Right lung (tissue), 2 donors: ENCODE measurements at regions not wholly inside any gene's neighbourhood (a gene's known extent, or its start where the extent isn't known, plus 50 kb on each side); places are given as distances from the start of the nearest gene placed in this dataset.

ENCODE experiments used
- DNase-seq, 2 donors: peaks; one replicate each; pipeline ENCODE4 v3.0.0-alpha.2; 2013

DNA sequence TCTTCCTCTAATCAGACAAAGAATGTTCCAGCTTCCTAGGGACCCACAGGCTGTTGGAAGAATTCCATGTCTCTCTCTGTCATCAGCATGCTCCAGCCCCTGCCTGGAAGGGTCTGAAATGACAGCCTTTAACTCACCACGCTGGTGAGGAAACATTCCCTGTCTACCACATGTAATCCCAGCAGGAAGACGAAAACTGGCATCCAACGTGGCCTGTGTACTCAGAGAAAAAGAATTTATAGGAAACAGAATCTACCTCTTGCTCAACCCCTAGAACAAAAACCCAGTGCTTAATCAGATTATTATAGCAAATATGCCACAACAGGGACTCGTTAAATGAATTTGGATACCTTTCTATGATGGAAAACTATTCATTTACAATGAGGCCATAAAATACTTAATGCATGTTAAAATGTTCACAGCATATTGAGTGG is 147.3 kb upstream of the FOXF1 start:
- DNase-seq, result no peak

DNA sequence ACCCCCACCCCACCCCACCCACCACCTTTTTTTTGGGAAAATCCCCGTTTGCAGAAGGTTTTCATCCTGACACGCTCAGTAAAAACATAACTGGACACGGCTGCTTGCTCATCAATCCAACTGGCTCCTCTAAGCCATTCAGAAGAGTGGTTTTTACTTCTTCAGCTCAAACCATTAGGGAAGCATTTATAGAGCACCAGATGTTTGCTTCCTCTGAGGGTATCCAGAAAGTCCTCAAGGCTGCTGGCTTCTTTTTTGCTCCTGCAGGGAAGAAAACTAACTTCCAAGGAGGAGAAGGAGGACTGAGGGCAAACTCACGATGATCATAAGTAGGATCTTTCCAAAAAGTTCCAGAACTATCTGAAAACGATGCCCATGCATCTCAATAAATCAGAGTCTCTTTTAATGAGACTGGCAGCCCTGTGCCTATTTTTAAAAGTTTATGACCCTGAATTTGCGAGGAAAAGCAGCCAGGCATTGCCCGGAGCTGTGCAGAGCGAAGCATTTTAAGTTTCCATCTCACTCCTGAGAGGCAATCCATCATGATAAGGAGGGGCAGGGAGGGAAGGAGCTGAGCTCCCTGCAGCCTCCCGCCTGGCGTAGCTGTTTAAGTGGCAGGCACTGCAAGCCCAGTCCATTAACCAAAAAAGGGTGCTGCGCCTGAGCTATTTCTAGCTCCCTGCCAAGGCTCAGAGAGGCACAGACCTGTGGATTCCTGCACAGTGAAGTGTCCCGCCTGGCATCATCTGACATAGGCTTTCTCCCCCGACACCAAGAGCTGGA is 146.3 kb upstream of the FOXF1 start:
- no peak for DNase-seq

DNA sequence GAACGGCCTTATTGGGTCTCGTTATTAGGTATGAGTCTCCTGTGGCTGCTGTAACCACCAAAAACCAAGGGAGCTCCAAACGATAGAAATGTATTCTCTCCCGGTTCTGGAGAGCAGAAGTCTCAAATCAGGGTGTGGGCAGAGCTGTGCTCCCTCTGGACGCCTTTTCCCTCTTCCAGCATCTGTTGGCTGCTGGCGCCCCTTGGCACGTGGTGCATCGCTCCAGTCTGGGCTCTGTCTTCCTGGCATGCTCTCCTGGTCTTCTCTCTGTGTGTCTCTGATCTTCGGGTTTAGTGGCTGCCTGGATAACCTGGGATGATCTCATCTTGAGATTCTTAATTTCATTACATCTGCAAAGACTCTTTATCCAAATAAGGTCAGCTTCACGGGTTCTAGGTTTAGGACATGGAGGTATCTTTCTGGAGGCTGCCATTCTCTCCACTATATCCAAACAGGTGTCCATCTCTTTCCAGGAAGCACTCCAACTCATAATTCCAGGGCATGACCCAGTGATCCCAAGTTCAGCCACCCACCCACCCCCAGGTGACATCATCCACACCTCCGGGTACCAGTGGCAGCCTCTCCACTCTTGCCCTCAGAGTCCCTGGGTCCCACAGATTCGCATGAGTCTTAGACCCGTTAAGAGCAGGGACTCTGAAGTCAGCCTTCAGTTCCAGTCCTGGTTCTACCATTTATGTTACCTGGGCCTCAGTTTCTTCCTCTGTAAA is 145.5 kb upstream of the FOXF1 start:
- DNase-seq, result no peak

DNA sequence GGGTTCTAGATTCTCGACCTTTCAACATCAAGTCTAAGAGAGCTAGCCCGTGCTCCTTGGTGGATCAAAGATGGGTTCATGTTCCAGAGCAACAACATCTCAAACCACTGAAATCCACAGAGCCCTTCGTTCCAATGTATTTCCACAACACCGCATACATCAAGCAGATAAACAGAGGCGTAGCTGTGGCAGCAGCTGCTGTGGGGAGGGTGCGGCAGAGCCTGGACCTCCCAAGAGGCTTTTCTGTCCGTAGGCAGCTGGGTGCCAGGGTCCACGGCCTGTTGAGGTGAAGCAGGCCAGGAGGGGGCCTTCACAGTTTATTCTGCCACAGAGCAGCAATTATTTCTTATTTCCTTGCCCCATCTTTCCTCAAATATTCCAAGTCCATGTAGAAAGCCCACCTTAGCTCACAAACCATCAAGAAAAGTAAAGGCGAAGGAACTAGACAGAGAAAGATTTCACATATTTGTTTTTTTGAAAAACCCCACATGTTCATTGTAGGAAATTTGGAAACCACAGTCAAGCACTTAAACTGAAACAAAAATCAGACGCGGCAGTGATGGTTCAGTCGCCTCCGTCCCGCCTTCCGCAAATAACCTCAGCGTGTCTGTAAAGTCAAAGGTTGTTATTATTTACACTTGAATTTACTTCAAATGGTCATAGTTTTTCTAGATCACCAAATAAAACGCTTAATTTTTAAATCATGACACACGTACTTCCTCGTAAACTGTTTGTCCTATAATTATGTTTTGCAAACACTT is 144.6 kb upstream of the FOXF1 start:
- peak in 1 of 2 donors; percentile 50 for DNase-seq

DNA sequence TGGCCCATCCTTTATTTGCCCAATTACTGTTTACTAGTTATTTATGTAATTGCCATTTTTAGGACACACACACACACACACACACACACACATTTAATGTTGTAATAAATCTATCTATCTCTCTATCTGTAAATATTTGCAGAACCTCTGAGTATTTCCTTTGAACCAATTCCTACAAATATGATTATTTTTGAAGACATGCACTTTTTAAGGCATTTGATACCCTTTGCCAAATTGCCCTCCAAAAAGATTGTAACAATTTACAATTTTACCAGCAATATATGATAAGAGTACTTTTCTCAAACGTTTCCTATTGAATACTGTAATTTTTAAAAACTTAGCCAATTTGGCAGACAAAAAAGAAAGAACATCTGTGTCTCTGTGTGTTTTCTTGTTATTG is 143.8 kb upstream of the FOXF1 start:
- peak in 1 of 2 donors; percentile 55 for DNase-seq

DNA sequence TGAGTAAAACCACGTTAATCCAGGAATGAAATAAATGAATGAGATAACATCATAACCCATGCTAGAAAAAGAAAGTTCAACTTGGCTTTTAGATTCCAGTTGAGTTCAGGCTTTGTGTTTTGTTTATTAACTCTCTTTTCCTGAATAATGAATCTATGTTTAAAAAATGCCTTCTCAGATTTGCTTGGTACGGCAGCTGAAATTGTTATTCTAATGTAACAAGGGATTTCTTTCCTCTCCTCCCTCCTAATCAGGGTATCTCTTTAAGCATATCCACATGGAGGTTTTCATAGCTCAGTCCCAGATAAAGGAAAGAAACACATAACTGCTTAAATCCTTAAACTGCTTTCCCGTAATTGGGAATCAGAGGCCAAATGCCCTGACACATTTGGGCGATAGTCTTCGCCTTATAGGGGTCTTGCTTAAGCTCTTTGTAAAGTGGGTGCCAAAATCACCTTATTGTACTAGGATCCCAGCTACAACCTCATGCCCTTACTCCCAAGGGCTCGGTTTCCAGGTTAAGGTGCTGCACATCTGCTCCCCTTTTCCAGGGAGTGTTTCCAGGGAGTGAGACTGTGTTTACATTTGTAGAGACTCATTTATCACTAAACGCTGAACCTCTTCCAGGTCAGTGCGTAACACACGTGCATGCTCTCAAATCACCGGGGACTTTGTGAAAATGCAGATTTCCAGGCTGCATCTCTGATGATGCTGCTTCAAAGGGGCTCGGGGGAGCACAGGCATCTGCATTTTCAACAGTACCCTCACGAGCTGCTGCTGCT is 142.8 kb upstream of the FOXF1 start:
- no peak for DNase-seq

DNA sequence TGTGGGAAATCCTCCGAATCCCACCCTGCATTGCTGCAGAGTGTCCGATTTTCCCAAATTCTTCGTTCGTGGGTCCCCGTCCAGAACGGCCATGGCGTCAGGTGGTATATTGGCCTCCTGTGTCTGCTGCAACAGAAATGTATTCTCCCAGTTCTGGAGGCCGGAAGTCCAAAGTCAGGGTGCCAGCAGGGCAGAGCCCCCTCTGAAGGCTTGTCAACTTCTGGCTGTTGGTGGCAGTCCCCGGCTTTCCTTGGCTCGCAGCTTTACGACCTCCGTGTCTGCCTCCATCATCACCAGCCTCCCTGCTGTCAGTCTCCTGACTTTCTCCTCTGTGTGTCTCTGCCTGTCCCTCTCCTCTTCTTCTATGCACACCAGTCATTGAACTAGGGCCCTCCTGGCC is 142.1 kb upstream of the FOXF1 start:
- no peak for DNase-seq

DNA sequence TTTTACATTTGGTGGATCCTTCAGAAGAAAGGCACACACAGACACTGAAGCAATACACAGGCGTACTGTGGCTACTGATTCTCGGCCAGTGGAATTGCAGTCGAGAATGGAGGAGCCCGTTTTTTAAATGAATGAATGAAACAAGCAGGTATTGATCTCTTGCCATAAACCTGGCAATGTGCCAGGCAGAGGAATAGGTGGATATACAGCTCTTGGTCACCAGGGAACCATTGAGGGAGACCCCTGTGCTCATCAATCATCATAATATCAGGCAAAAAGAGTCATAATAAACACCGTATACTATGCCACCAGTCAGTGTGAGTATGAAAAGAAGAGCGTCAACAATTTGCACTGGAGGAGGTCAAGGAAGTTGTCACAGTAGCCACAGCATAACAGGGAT is 140.3 kb upstream of the FOXF1 start:
- DNase-seq, result no peak

DNA sequence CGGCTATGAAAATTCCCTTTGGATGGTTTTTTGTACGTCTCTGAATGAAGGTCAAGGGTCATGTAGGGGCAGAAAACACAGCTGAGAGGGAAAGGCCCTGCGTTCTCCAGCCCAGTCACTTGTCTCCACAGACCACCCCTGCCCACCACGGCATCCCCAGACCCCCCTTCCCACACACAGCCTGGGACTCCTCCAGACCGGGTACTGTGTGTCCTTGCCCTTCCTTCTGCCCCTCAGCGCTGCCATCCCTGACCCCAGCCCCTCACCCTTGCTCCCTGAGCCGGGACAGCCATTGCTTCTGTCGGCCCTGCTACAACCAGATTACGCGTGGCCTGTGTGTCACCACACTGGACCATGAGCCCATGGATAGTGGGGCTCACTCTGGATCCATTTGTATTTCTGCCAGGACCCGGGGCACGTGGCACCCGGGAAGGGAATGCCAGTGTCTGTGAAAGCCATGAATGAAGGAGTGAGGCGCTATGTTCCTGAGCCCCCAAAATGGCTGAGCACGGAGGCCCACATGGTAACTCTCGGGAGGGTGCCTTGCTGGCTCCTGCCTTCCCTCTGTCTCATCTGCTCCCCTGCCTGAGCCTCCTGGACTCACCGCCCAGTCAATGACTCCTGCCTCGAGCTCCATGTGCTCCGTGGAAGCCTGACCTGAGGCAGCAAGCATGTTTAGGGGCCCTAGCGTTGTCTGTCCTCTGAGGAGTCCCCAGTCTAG is 139.1 kb upstream of the FOXF1 start:
- no peak for DNase-seq

DNA sequence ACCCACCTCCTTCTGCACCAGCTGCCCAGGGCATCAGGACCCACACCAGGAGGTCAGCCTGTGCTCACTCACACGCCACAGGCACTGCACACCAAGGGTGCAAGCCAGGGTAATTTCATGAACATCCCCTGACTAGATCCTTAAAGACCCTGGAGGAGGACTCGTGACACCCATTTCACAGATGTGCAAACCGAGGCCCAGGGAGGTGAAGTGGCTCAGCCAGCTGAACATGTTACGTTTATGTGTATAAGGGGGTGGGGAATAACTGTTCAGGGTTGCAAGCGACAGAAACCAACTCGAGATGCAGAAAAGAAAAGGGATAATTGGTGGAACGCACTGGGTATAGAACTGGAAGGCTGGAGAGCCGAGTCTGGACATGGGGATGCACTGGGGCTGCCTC is 138.1 kb upstream of the FOXF1 start:
- DNase-seq, result no peak

DNA sequence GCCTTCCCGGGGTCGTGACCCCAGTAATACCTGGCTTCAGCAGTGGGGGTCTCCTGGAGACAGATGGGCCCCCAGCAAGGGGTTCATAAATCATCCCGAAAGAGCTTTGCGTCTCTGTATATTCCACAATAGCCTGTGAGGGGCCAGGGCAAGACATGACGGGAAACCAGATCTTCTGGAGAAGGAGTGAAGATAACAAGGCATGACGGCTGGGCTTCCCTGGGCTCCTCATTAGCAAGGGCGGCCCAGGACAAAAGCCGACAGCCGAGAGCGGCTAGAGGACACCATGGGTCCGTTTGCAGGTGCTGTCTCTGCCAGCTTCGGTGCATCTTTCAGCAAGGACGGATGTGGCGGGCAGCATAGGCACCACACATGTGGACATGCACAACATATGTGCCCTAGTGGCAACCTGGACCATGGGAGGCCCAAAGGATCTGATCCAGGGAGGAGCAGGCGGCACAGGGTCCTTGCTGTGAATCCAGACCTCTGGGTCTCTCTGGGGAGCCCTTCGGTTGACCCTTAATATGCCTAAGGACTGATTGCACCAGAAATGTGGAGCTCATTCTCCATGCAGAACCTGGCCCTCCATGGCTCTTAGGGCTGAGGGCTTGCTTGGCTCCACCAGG is 136.9 kb upstream of the FOXF1 start:
- DNase-seq, result no peak

DNA sequence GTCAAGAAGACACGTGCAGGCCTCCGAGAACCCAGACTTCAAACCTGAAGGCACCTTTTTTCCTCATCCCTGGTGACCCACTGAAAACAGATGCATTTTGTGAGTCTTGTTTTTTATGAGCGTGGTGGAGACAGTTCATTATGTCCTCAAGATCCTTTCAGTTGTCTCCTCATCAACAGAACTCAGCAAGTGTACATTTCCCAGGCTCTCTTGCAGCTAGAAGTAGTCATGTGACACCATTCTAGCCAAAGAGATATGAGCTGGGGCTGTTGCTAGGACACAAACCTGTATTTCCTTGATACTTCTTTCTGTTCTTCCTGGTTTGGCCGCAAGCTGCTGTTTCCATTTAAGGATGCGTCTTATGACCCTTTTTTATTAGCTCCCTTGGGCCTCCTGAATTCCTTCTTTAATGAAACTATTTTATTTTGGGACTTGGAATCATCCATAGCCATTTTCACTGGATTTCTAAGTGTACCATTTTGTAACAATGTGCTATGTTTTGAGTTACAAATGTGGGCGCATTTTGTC is 135.7 kb upstream of the FOXF1 start:
- no peak for DNase-seq

DNA sequence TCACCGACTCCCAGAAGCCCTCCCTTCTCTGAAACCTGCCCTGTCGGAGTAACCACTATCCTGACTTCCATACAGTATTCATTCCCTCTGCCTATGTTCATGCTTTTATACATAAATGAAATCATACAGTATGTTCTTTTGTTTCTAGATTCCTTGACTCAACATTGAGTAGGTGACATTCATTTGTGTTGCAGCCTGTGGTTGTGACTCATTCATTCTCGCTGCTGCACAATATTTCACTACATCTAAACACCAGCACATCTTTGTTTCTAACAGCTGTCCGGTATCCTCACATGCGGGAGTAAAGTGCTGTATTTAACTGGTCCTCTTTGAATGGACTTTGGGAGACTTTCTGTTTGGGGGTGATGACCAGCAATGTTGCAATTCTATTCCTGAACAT is 135.0 kb upstream of the FOXF1 start:
- no peak for DNase-seq

DNA sequence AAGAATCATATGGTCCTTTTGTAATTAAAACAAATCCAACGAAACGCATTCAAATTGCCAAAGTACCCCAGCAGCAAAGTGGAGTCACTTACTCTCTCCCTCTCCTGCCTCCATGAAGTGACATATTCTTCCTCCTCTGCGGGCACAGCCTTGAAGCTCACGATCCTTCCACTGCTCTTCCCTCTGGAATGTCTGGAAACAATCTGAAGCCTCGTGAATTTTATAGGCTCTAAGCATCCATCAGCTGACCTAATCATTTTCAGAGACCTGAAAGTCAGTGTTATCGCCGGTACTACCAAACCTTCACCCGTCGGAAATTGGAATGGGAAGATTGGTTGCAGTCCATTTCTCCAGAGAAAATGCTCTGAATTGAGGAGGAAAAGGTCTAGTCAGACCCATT is 134.5 kb upstream of the FOXF1 start:
- DNase-seq, result no peak

DNA sequence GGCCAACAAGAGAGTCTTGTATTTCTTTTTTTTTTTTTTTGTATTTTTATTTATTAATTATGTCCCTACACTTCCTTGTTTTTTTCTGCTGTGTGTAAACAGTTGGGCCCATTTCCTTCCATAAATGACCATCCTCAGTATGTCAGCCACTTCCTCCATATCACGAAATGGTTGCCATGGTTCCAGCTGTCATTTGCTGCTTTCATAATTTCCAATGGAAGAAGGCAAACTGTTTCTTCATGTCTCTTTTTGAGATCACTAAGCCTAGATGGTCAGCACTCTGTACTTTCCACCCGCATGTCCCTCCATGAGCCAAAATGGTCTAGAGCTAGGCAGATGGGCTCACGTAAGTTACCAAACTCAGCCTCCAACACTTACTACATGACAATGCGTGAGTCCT is 133.5 kb upstream of the FOXF1 start:
- no peak for DNase-seq

DNA sequence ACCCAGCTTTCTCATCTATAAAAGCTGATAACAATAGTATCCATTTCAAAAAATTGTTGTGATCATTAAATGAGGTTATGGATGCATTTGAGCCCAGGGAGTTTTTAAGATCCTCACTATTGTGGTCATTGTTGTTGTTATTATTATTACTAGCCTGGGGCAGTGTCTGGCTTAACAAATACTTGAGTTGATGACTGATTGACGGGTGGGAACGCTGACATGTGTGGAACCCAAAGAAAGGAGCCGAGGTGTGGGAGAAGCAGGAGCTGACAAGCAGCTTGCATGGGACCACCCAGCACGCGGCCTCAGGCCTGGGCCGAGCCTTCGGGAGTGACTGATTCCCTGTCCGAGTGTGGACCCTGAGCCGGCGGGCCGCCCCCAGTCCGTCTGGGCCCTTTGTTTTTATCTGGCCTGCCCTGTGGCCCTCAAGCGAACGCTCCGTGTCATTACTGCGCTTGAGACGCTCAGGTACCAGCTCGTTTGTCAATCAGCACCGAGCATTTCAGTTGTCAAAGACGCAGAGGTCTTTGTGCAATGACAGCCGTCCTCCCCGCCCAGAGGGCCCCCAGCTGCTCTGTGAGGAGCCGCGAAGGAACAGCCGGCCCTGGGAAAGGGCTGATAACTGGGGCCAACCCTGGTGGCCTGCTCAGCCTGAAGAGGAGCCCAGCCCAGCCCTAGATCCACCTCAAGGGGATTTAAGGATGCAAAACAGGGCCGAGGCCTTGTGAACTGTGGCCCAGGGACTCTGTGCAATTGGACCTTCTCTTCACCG is 132.9 kb upstream of the FOXF1 start:
- peak in 1 of 2 donors; percentile 63 for DNase-seq

DNA sequence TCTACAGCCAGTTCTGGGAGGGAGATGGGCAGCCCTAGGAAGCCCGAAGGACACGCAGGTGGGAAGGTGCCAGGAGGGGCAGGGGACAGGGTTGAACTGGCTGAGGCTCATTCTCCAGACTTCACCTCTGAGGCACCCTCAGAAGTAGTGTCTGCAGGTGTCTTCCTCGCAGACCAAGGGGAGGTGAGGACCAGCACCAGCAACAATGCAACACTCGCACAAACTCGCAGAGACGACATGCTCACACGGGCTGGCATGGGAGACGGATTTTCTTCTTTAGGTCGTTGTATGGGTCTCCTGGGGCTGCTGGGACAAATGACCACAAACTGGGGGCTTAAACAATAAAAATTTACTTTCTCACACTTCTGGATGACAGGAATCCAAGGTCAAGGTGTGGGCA is 132.2 kb upstream of the FOXF1 start:
- DNase-seq, result no peak

DNA sequence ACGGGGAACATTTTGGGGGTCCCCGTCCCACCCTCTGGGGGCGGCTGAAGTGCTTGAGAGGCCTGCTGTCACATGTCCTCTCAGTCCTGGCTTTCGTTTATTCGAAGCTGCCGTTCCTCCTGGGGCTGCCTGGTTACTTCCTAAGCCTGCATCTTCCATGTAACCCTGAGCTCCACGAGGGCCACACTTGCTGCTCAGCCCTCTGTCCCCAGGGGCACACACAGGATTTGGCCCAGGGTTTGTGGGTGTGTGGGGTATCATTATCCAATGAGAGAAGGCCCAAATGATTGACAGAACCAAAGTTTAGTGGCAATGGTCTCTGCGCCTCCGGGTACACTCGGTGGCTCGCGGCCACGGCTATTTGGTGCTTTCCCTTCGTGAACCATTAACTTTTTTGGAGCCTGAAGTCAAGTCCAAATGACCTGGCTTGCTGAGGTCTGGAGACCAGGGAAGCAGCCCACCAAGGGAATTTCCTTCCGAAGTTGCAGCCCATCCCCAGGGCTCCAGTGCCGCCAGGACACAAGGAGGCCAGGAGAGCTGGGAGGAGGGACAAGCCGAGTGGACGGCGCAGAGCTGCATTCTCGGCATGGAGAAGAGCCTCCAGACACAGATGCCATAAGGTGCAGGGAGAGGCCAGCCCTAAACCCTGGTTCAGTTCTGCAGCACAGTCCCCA is 131.4 kb upstream of the FOXF1 start:
- DNase-seq, result no peak

DNA sequence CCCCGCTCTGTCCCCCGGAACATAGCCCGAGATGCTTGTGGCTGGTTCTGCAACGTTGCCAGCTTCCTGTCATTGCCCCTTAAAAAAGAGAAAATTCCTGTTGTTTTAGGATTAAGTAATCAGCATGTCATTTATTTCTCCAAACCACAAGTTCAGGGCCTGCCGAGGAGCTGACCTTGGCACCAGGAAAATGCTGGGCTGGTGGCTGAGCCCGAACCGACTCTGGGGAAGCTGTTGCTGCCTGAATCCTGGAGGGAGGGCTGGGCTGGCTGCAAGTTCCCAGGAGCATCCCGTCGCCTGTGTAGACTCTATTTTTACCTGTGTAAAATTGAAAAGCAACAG is 130.9 kb upstream of the FOXF1 start:
- DNase-seq, result no peak
